Nephron (organoid): ENCODE measurements at regions not wholly inside any gene's neighbourhood (a gene's known extent, or its start where the extent isn't known, plus 50 kb on each side); places are given as distances from the start of the nearest gene placed in this dataset.

Source experiments
- H3K27ac Mint-ChIP-seq, 3 experiments: 2 replicates each; pipeline ENCODE4 v1.8.0; 2020; ENCODE audit warnings: mixed read lengths in 3 of 3, mild to moderate bottlenecking in 2 of 3, moderate library complexity in 1 of 3
- H3K27me3 Mint-ChIP-seq: 2 replicates; pipeline ENCODE4 v1.8.0; 2021; ENCODE audit warnings: low read depth, mild to moderate bottlenecking, moderate library complexity, mixed read lengths
- H3K36me3 Mint-ChIP-seq: 2 replicates; pipeline ENCODE4 v1.8.0; 2020; ENCODE audit warnings: low read depth, mixed read lengths
- H3K4me1 Mint-ChIP-seq: 2 replicates; pipeline ENCODE4 v1.8.0; 2020; ENCODE audit warnings: mixed read lengths
- H3K4me3 Mint-ChIP-seq, 3 experiments: 2 replicates each; pipeline ENCODE4 v1.8.0; 2020; ENCODE audit warnings: mild to moderate bottlenecking in 3 of 3, mixed read lengths in 3 of 3, moderate library complexity in 2 of 3
- H3K9me3 Mint-ChIP-seq: 2 replicates; pipeline ENCODE4 v1.8.0; 2020; ENCODE audit warnings: mixed read lengths
- CTCF ChIP-seq, 3 experiments: fragments of 200-600 bp; sonication (generic); IDR thresholded peaks; one replicate each; pipeline ENCODE4 v1.5.0; 2021; ENCODE audit warnings: antibody characterized with exemption in 3 of 3; ENCODE audit not compliant: unreplicated experiment in 3 of 3

- peaks cover 9% of the 10 kb centered on the region for H3K27me3 Mint-ChIP-seq
- peaks cover 18% of the 10 kb centered on the region for H3K4me1 Mint-ChIP-seq
- peaks cover 9% of the 10 kb centered on the region for H3K9me3 Mint-ChIP-seq
- H3K36me3 Mint-ChIP-seq: no peaks in the 10 kb centered on the region
- TF ChIP-seq CTCF (IDR thresholded peaks at IDR 0.05; ENCODE audit: unreplicated experiment in 3 of 3): no peak
- no peak overlapping the region for H3K4me3 Mint-ChIP-seq
- no peak overlapping the region for H3K27ac Mint-ChIP-seq
Measured at GRCh38 chr10:78528749-78529204, 495.1 kb downstream of the RPS24 start.

DNA sequence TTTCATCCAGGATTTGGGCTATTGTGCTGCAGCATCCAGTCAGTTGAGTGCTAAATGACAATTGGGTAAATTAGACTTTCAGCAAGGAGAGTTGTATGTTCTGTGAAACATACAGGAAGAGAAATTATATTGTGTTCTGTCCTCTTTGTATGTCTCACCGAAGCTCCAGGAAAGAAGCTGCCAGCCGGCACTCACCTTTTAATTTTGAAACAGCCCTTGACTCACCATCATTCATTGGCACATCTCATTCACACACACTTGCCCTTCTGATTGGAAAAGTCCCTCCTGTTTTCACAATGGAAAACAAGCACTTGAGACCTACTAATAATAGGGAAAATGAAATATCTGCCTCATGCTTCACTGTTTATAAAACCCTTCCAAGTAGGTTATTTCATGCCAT, 495.6 kb downstream of the RPS24 start:
- Mint-ChIP-seq H3K4me3 (no peak overlapping the region), H3K4me1 (peaks cover 15% of the 10 kb centered on the region), H3K27me3 (peaks cover 9% of the 10 kb centered on the region), H3K27ac (no peak overlapping the region), H3K36me3 (no peaks in the 10 kb centered on the region), H3K9me3 (peaks cover 9% of the 10 kb centered on the region)
- TF ChIP-seq CTCF (IDR thresholded peaks at IDR 0.05; ENCODE audit: unreplicated experiment in 3 of 3): no peak

- no peaks in the 10 kb centered on the region for H3K36me3 Mint-ChIP-seq
- H3K4me1 Mint-ChIP-seq: peaks cover 7% of the 10 kb centered on the region
- TF ChIP-seq CTCF (IDR thresholded peaks at IDR 0.05; ENCODE audit: unreplicated experiment in 3 of 3): no peak
- H3K27ac Mint-ChIP-seq: no peak overlapping the region
- H3K9me3 Mint-ChIP-seq: peaks cover 5% of the 10 kb centered on the region
- H3K27me3 Mint-ChIP-seq: peaks cover 9% of the 10 kb centered on the region
- no peak overlapping the region for H3K4me3 Mint-ChIP-seq
Measured at GRCh38 chr10:78531088-78531487, 497.4 kb downstream of the RPS24 start.

DNA sequence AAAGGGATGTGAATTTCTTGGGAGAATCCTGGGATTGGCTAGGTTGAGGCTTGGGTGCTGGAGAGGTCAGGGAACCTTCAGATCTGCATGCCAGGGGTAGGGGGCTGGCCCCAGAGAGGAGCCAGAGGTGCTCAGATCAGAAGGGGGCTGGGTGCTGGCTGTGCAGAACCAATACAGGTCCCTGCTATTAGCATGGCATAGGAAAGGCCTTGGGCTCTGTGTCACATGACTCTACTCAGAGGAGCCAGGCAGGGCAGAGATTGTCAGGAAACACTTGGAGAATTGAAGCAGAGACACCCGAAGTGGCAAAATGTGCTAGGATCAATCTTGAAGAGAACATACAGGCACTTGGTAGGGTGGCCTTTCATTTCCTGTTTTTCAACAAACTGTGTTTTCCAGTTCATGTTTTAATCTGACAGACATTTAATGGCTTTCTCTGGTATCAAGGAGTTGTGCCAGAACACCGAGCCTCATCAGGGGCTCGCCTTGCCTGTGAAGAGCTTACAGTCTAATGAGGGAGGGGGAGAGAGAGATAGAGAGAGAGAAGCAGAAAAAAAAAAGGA, 498.9 kb downstream of the RPS24 start:
- Mint-ChIP-seq H3K27me3 (peaks cover 14% of the 10 kb centered on the region), H3K27ac (no peak overlapping the region), H3K4me3 (no peak overlapping the region), H3K4me1 (peaks cover 12% of the 10 kb centered on the region), H3K36me3 (no peaks in the 10 kb centered on the region), H3K9me3 (peaks cover 5% of the 10 kb centered on the region)
- no peak for TF ChIP-seq CTCF (IDR thresholded peaks at IDR 0.05; ENCODE audit: unreplicated experiment in 3 of 3)

- TF ChIP-seq CTCF (IDR thresholded peaks at IDR 0.05; ENCODE audit: unreplicated experiment in 3 of 3): no peak
- Mint-ChIP-seq H3K27me3 (peaks cover 14% of the 10 kb centered on the region), H3K36me3 (no peaks in the 10 kb centered on the region), H3K9me3 (peaks cover 2% of the 10 kb centered on the region), H3K4me1 (peaks cover 12% of the 10 kb centered on the region), H3K27ac (peak overlapping the region in 1 of 3 experiments; percentile 64), H3K4me3 (no peak overlapping the region)
Measured at GRCh38 chr10:78533098-78533497, 499.4 kb downstream of the RPS24 start.

DNA sequence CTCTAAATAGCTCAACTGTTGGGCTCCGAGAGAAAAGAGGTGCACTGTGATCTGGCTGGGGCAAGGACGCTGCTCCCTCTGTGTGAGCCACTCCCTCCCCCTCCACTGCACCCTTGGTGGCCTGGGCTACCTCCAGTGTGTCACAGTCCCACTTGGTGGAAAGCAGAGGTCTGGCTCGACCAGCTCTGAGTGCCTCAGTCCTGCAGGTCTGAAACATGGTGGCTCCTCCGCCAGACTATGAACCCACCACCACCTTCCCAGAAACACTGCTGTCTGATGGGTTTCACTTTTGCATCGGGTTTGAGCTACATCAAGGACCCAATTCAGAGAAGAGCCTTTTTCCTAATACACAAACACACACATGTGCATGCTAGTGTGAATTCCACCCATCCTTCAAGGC, 500.1 kb downstream of the RPS24 start:
- no peak for TF ChIP-seq CTCF (IDR thresholded peaks at IDR 0.05; ENCODE audit: unreplicated experiment in 3 of 3)
- H3K9me3 Mint-ChIP-seq: no peaks in the 10 kb centered on the region
- no peak overlapping the region for H3K4me3 Mint-ChIP-seq
- peaks cover 14% of the 10 kb centered on the region for H3K27me3 Mint-ChIP-seq
- H3K4me1 Mint-ChIP-seq: peaks cover 12% of the 10 kb centered on the region
- H3K36me3 Mint-ChIP-seq: no peaks in the 10 kb centered on the region
- no peak overlapping the region for H3K27ac Mint-ChIP-seq
